Esophagus squamous epithelium (tissue), 5 donors: ENCODE measurements at regions not wholly inside any gene's neighbourhood (a gene's known extent, or its start where the extent isn't known, plus 50 kb on each side); places are given as distances from the start of the nearest gene placed in this dataset.
A peak's percentile ranks its signal among the peaks of the same experiment; 100 is the strongest.

Source experiments
- DNase-seq: peaks from one replicate; lab custom pipeline; 2025; lab: John Stamatoyannopoulos, UW
- H3K27ac ChIP-seq, 4 donors: fragments of 200-600 bp; sonication (generic); one replicate each; pipeline ENCODE4 v1.5.1; 2016 to 2019; ENCODE audit warnings: mild to moderate bottlenecking in 1 of 4
- H3K27me3 ChIP-seq, 4 donors: fragments of 200-600 bp; sonication (generic); 1 replicate in 3 of 4; 2 replicates in 1 of 4; pipeline versions ENCODE4 v1.5.1 to v1.6.0; 2017 to 2021; ENCODE audit warnings: antibody characterized with exemption in 1 of 4
- H3K36me3 ChIP-seq, 3 donors: fragments of 200-600 bp; sonication (generic); one replicate each; pipeline ENCODE4 v1.5.1; 2016 to 2019
- H3K4me1 ChIP-seq, 3 donors: fragments of 200-600 bp; sonication (generic); one replicate each; pipeline ENCODE4 v1.5.1; 2017 to 2019
- H3K4me3 ChIP-seq, 4 donors: fragments of 200-600 bp; sonication (generic); 1 replicate in 3 of 4; 2 replicates in 1 of 4; pipeline ENCODE4 v1.5.1; 2016 to 2019; ENCODE audit warnings: mild to moderate bottlenecking in 2 of 4, moderate library complexity in 1 of 4
- H3K9me3 ChIP-seq, 3 donors: fragments of 200-600 bp; sonication (generic); one replicate each; pipeline ENCODE4 v1.5.1; 2016 to 2019
- CTCF ChIP-seq, 6 experiments: fragments of 450-650 bp in 4 of 6; fragments of 200-600 bp in 2 of 6; sonication (generic) in 2 of 6; IDR thresholded peaks; one replicate each; pipeline ENCODE4 v1.5.1; 2016 to 2019; ENCODE audit warnings: antibody characterized with exemption in 6 of 6, mild to moderate bottlenecking in 4 of 6, moderate library complexity in 4 of 6
- POLR2A ChIP-seq, 4 donors: fragments of 450-650 bp; IDR thresholded peaks; one replicate each; pipeline ENCODE4 v1.6.1; 2017; ENCODE audit warnings: antibody characterized with exemption in 4 of 4, mild to moderate bottlenecking in 4 of 4, moderate library complexity in 3 of 4
- WGBS, 2 donors: methylation state at CpG; one replicate each; pipeline ENCODE4 v1.1.5; 2018; 5-methylcytosine and 5-hydroxymethylcytosine counted together
- intact Hi-C: fragments of 100-400 bp; cut with DNase I; formaldehyde crosslinking; loops from one replicate; pipeline ENCODE4 v1.15.0; 2022
- donor health status: DM: yes; HTN: yes; CAD: no.

- Histone ChIP-seq H3K9me3 (no peaks in the 10 kb centered on the region), H3K36me3 (no peaks in the 10 kb centered on the region), H3K4me3 (no peak overlapping the region), H3K4me1 (no peaks in the 10 kb centered on the region), H3K27me3 (no peaks in the 10 kb centered on the region), H3K27ac (no peak overlapping the region)
- DNase-seq = no peak
- intact Hi-C loops = no loop called here
- TF ChIP-seq POLR2A (IDR thresholded peaks at IDR 0.05) = no peak
- peak in 2 of 6 experiments; percentile 23 to 34 for TF ChIP-seq CTCF (IDR thresholded peaks at IDR 0.05)
- WGBS, 2 donors = 68 to 72% methylated on average over 6 of the region's 6 CpGs
Observed at GRCh38 chr7:19982841-19983835, 209.7 kb upstream of the TMEM196 start.

GRCh38 chr7:19973581-19973980 lies 200.2 kb upstream of the TMEM196 start:
- intact Hi-C loops = no loop called here
- Histone ChIP-seq H3K36me3 (no peaks in the 10 kb centered on the region), H3K27me3 (no peaks in the 10 kb centered on the region), H3K9me3 (no peaks in the 10 kb centered on the region), H3K4me1 (peaks cover 3 to 5% (median 3%) of the 10 kb centered on the region in 3 donors), H3K4me3 (no peak overlapping the region), H3K27ac (no peak overlapping the region)
- 85 to 92% methylated on average over 2 of the region's 2 CpGs for WGBS, 2 donors
- no peak for DNase-seq
- no peak for TF ChIP-seq CTCF (IDR thresholded peaks at IDR 0.05)
- no peak for TF ChIP-seq POLR2A (IDR thresholded peaks at IDR 0.05)

GRCh38 chr7:19972876-19973275 lies 199.5 kb upstream of the TMEM196 start:
- Histone ChIP-seq H3K4me3 (no peak overlapping the region), H3K27ac (no peak overlapping the region), H3K27me3 (no peaks in the 10 kb centered on the region), H3K36me3 (no peaks in the 10 kb centered on the region), H3K4me1 (peaks cover 3 to 5% (median 3%) of the 10 kb centered on the region in 3 donors), H3K9me3 (no peaks in the 10 kb centered on the region)
- DNase-seq = no peak
- TF ChIP-seq POLR2A (IDR thresholded peaks at IDR 0.05) (no peak), CTCF (IDR thresholded peaks at IDR 0.05) (no peak)
- intact Hi-C loops = no loop called here
- 79 to 84% methylated on average over 1 of the region's 1 CpG for WGBS, 2 donors

GRCh38 chr7:19971956-19972355 lies 198.5 kb upstream of the TMEM196 start:
- intact Hi-C loops = no loop called here
- Histone ChIP-seq H3K27ac (no peak overlapping the region), H3K36me3 (no peaks in the 10 kb centered on the region), H3K9me3 (no peaks in the 10 kb centered on the region), H3K4me3 (no peak overlapping the region), H3K4me1 (peaks cover 3 to 5% (median 3%) of the 10 kb centered on the region in 3 donors), H3K27me3 (no peaks in the 10 kb centered on the region)
- 46 to 63% methylated on average over 2 of the region's 2 CpGs for WGBS, 2 donors
- DNase-seq = no peak
- TF ChIP-seq CTCF (IDR thresholded peaks at IDR 0.05) = no peak
- no peak for TF ChIP-seq POLR2A (IDR thresholded peaks at IDR 0.05)

GRCh38 chr7:19970514-19970913 lies 197.1 kb upstream of the TMEM196 start:
- no peak for TF ChIP-seq POLR2A (IDR thresholded peaks at IDR 0.05)
- no peak for TF ChIP-seq CTCF (IDR thresholded peaks at IDR 0.05)
- peaks cover 3 to 5% (median 3%) of the 10 kb centered on the region in 3 donors for H3K4me1 ChIP-seq
- H3K4me3 ChIP-seq = no peak overlapping the region
- H3K36me3 ChIP-seq = no peaks in the 10 kb centered on the region
- intact Hi-C loops = no loop called here
- no peaks in the 10 kb centered on the region for H3K27me3 ChIP-seq
- no peak overlapping the region for H3K27ac ChIP-seq
- DNase-seq = no peak
- no peaks in the 10 kb centered on the region for H3K9me3 ChIP-seq
